Hepatocyte (in vitro differentiated cells): ENCODE measurements at regions not wholly inside any gene's neighbourhood (a gene's known extent, or its start where the extent isn't known, plus 50 kb on each side); places are given as distances from the start of the nearest gene placed in this dataset.
A peak's percentile ranks its signal among the peaks of the same experiment; 100 is the strongest.

Source experiments
- DNase-seq: peaks from one replicate; pipeline ENCODE4 v3.0.0-alpha.2; 2016; ENCODE audit warnings: low spot score
- H2AFZ ChIP-seq: fragments of 200-600 bp; sonication (generic); 2 replicates; pipeline ENCODE4 v1.6.0; 2016; ENCODE audit warnings: antibody characterized with exemption, mild to moderate bottlenecking
- H3K27ac ChIP-seq: fragments of 200-600 bp; sonication (generic); 2 replicates; pipeline ENCODE4 v1.5.1; 2016; ENCODE audit warnings: mild to moderate bottlenecking
- H3K27me3 ChIP-seq: fragments of 200-600 bp; sonication (generic); 2 replicates; pipeline ENCODE4 v1.6.1; 2016
- H3K36me3 ChIP-seq: fragments of 200-600 bp; sonication (generic); replicated peaks from 2 replicates; pipeline ENCODE4 v1.5.1; 2016; ENCODE audit warnings: low read depth; ENCODE audit not compliant: insufficient read depth
- H3K4me1 ChIP-seq: fragments of 200-600 bp; sonication (generic); 2 replicates; pipeline ENCODE4 v1.5.1; 2016; ENCODE audit warnings: mild to moderate bottlenecking, moderate library complexity; ENCODE audit not compliant: insufficient read depth
- H3K4me2 ChIP-seq: fragments of 200-600 bp; sonication (generic); 2 replicates; pipeline ENCODE4 v1.6.0; 2016
- H3K4me3 ChIP-seq: fragments of 200-600 bp; sonication (generic); 2 replicates; pipeline ENCODE4 v1.5.1; 2016; ENCODE audit warnings: mild to moderate bottlenecking
- H3K79me2 ChIP-seq: fragments of 200-600 bp; sonication (generic); 2 replicates; pipeline ENCODE4 v1.6.0; 2017; ENCODE audit warnings: mild to moderate bottlenecking
- H3K9me2 ChIP-seq: fragments of 200-600 bp; sonication (generic); replicated peaks from 2 replicates; pipeline ENCODE4 v1.6.0; 2017; ENCODE audit warnings: mild to moderate bottlenecking; ENCODE audit not compliant: insufficient read depth
- H3K9me3 ChIP-seq: fragments of 200-600 bp; sonication (generic); 2 replicates; pipeline ENCODE4 v1.5.1; 2016; ENCODE audit warnings: low read depth, mild to moderate bottlenecking
- H4K20me1 ChIP-seq: fragments of 200-600 bp; sonication (generic); 2 replicates; pipeline ENCODE4 v1.6.0; 2016; ENCODE audit warnings: mild to moderate bottlenecking; ENCODE audit not compliant: insufficient read depth, poor library complexity, severe bottlenecking
- CTCF ChIP-seq: fragments of 200-600 bp; sonication (generic); IDR thresholded peaks from 2 replicates; pipeline ENCODE4 v1.5.1; 2016; ENCODE audit warnings: antibody characterized with exemption, mild to moderate bottlenecking; ENCODE audit not compliant: poor library complexity
- EZH2 ChIP-seq: fragments of 200-600 bp; sonication (generic); IDR thresholded peaks from 2 replicates; pipeline ENCODE4 v1.6.1; 2016; ENCODE audit warnings: antibody characterized with exemption, mild to moderate bottlenecking, borderline replicate concordance
- EZH2phosphoT487 ChIP-seq: fragments of 200-600 bp; sonication (generic); IDR thresholded peaks from one replicate; pipeline ENCODE4 v1.6.1; 2018; ENCODE audit warnings: antibody characterized with exemption, mild to moderate bottlenecking, low read depth, moderate library complexity; ENCODE audit not compliant: unreplicated experiment, severe bottlenecking
- WGBS: methylation state at CpG from one replicate; pipeline ENCODE4 v1.1.6; 2016; ENCODE audit warnings: low lambda C conversion rate; ENCODE audit errors: missing lambda C conversion rate; 5-methylcytosine and 5-hydroxymethylcytosine counted together

- 88% methylated on average over 2 of the region's 2 CpGs for WGBS
- Histone ChIP-seq H3K36me3 (no peaks in the 10 kb centered on the region), H3K79me2 (no peaks in the 10 kb centered on the region), H3K4me3 (no peak overlapping the region), H3K9me2 (no peaks in the 10 kb centered on the region), H3K4me2 (no peak overlapping the region), H3K27me3 (no peaks in the 10 kb centered on the region), H4K20me1 (no peaks in the 10 kb centered on the region), H3K27ac (no peak overlapping the region), H3K4me1 (no peaks in the 10 kb centered on the region), H2AFZ (no peak overlapping the region), H3K9me3 (no peaks in the 10 kb centered on the region)
- no peak for DNase-seq
- TF ChIP-seq EZH2 = no peak
- TF ChIP-seq EZH2phosphoT487 = no peak
- TF ChIP-seq CTCF = no peak
These were observed 119.3 kb upstream of the SEMA3D start for GRCh38 chr7:85306115-85306514.

- Histone ChIP-seq H3K4me1 (no peaks in the 10 kb centered on the region), H4K20me1 (no peaks in the 10 kb centered on the region), H3K9me2 (no peaks in the 10 kb centered on the region), H3K27ac (no peak overlapping the region), H3K79me2 (no peaks in the 10 kb centered on the region), H3K9me3 (no peaks in the 10 kb centered on the region), H3K27me3 (no peaks in the 10 kb centered on the region), H2AFZ (no peak overlapping the region), H3K4me2 (no peak overlapping the region), H3K36me3 (no peaks in the 10 kb centered on the region), H3K4me3 (no peak overlapping the region)
- TF ChIP-seq EZH2phosphoT487 (peak; percentile 93), CTCF (no peak)
- 77% methylated on average over 3 of the region's 3 CpGs for WGBS
- no peak for DNase-seq
These were observed 107.3 kb upstream of the SEMA3D start for GRCh38 chr7:85294176-85294575.

- H3K4me3 ChIP-seq = no peak overlapping the region
- TF ChIP-seq CTCF (no peak), EZH2 (no peak), EZH2phosphoT487 (no peak)
- no peaks in the 10 kb centered on the region for H3K79me2 ChIP-seq
- no peak overlapping the region for H2AFZ ChIP-seq
- no peak overlapping the region for H3K27ac ChIP-seq
- H3K36me3 ChIP-seq = no peaks in the 10 kb centered on the region
- no peaks in the 10 kb centered on the region for H3K4me1 ChIP-seq
- DNase-seq = no peak
- no peaks in the 10 kb centered on the region for H4K20me1 ChIP-seq
- H3K4me2 ChIP-seq = no peak overlapping the region
- H3K9me3 ChIP-seq = no peaks in the 10 kb centered on the region
- H3K9me2 ChIP-seq = no peaks in the 10 kb centered on the region
- H3K27me3 ChIP-seq = no peaks in the 10 kb centered on the region
These were observed 106.2 kb upstream of the SEMA3D start for GRCh38 chr7:85292908-85293576.

GRCh38 chr7:85290269-85290668 is 103.4 kb upstream of the SEMA3D start:
- peaks cover 5% of the 10 kb centered on the region for H3K4me1 ChIP-seq
- no peaks in the 10 kb centered on the region for H3K9me2 ChIP-seq
- 73% methylated on average over 2 of the region's 2 CpGs for WGBS
- no peaks in the 10 kb centered on the region for H4K20me1 ChIP-seq
- H2AFZ ChIP-seq = no peak overlapping the region
- no peaks in the 10 kb centered on the region for H3K9me3 ChIP-seq
- H3K27me3 ChIP-seq = no peaks in the 10 kb centered on the region
- TF ChIP-seq CTCF (no peak), EZH2 (no peak), EZH2phosphoT487 (no peak)
- no peak overlapping the region for H3K4me2 ChIP-seq
- H3K79me2 ChIP-seq = no peaks in the 10 kb centered on the region
- H3K27ac ChIP-seq = no peak overlapping the region
- no peak for DNase-seq
- no peaks in the 10 kb centered on the region for H3K36me3 ChIP-seq
- H3K4me3 ChIP-seq = no peak overlapping the region
